ENCODE measurements at regions not wholly inside any gene's neighbourhood (a gene's known extent, or its start where the extent isn't known, plus 50 kb on each side); places are given as distances from the start of the nearest gene placed in this dataset.

- TF ChIP-seq REST (IDR thresholded peaks at IDR 0.05; ENCODE audit: insufficient read depth in 1 of 2, low read depth in 2 of 2, low read length in 2 of 2) (no peak), SIN3A (IDR thresholded peaks at IDR 0.05; ENCODE audit: borderline replicate concordance, insufficient read depth, low read length) (no peak), TAF1 (IDR thresholded peaks at IDR 0.05; ENCODE audit: borderline replicate concordance, insufficient read depth, low read length) (no peak), POLR2AphosphoS5 (IDR thresholded peaks at IDR 0.05; ENCODE audit: low read depth, low read length) (no peak), FOXP2 (optimal IDR thresholded peaks at IDR 0.05; ENCODE audit: borderline replicate concordance, extremely low read depth, extremely low read length, insufficient read depth) (no peak)
Measured at GRCh38 chr6:169890901-169891300, 139.5 kb downstream of the ERMARD start.
